Esophagus mucosa (tissue), 1 donor: ENCODE measurements at regions not wholly inside any gene's neighbourhood (a gene's known extent, or its start where the extent isn't known, plus 50 kb on each side); places are given as distances from the start of the nearest gene placed in this dataset.
"Not testable (repeated sequence)": the region's sequence is repeated elsewhere in the genome, so short reads cannot be mapped to it uniquely, and the experiment has no call there.

Experiments
- ATAC-seq: fragments of 200-7000 bp; cut with Tn5 transposase; one replicate; pipeline ENCODE4 v1.9.1; 2020
- donor health status: DM: yes; HTN: yes; CAD: no.

DNA sequence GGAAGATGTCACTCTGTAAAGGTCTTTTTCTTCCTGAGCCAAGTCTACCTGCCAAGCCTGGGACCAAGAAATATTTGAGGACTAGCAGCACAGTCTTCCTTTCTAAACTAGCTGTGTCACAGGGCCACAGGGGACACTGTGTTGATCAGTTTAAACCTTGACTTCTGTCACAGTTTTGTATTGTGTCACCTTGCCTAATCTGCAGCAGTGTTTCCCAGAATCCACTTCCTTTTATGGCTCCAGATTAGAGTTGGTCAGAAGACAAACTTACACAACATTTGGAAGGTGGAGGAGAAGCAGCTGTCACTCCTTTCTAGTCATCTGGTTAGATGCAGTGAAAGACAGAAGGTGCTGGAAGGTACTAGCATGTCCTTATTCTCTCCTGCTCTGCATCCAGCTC, 143.1 kb upstream of the BCOR start:
- no peak for ATAC-seq

DNA sequence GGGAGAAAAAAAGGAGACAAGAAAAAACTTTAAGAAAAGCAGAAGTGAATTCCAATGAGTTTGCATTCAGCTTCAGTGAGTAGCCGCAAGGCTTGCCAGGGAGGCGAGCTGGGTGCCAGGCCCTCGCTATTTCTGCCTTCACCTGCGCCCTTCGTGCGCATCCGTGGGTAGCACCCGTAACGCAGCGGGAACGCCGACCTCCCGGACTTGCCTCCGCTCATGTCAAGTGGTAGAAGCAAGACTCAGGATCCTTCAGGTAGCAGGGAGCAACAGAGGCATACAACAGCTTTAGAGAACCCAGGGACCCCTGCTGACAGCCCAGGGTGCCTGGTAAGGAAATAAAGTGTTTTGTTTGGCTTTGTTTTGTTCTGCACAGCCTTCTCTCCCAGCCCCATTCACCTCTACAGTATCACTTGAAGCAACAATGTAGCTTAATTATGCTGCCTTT, 140.0 kb upstream of the BCOR start:
- ATAC-seq = no peak

- ATAC-seq = no peak
Observed at GRCh38 chrX:40230646-40231045, 132.9 kb upstream of the BCOR start.

DNA sequence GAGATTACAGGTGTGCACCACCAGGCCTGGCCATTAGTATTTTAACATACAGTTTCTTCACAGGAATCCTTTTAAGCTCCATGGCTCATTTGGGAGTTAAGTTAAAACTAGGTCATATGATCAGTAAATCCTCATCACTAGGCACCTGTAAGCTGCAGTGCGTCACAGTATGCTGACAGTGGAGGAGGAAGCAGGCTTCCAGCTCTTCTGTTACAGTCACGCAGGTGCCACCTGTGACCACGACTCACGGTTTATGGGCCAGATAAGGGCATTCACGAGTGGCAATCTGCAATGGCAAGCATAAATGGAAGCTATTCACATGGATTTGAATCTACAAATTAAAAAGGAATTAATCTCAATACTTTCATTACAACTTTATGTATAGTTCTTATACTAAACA, 129.4 kb upstream of the BCOR start:
- peak; percentile 70 for ATAC-seq

- no peak for ATAC-seq
Observed at GRCh38 chrX:40224658-40225057, 126.9 kb upstream of the BCOR start.

DNA sequence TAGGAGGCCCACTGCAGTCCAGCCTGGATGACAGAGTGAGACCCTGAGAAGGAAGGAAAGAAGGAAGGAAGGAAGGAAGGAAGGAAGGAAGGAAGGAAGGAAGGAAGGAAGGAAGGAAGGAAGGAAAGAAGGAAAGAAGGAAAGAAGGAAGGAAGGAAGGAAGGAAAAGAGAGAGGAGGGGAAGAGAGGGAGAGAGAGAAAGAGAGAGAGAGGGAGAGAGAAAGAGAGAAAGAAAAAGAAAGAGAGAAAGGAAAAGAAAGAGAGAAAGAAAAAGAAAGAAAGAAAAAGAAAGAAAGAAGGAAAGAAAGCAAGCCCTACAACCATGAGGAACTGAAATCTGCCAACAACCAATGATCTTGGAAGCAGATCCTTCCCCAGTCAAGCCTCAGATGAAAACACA, 124.9 kb upstream of the BCOR start:
- ATAC-seq = not testable (repeated sequence)

DNA sequence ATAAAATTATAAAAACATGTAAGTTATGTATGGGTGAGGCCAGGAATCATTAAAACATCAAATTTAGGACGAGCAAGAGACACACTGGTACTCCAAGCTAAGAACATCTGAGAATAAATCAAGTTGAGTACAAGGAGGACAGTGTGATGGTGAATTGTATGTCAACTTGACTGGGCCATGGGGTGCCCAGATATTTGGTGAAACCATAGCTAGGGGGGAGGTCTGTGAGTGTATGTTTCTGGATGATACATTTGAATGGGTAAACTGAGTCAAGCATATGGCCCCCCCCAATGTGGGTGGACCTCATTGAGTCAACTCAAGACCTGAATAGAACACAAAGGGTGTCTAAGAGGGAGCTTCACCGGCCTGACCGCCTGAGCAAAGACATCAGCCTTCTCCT, 115.3 kb upstream of the BCOR start:
- ATAC-seq = no peak

DNA sequence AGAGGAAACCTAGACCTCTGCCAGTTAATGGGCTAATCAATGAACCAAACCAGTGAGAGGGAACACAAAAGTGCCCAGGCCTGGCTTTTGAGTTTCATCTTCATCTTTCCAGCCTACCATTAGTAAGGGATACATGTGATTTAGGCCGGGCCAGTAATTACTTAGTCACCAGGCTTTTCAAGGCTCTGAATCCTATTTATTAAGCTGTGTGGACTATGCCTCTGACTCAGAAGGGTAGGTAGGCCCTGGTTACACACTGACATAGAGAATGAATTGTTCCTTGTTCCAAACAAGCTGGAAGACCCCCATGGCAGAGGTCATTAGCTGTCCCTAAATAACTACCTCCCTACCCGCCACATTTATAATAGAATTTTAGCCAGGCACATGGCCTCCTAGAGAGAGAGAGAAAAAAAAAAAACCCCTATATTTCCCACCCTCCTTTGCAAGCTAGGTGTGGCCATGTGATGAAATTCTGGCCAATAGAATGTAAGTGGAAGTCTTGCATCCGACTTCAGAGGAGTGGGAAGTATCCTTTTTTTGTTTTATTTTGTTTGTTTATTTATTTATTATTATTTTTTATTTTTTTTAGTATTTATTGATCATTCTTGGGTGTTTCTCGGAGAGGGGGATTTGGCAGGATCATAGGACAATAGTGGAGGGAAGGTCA, 112.3 kb upstream of the BCOR start:
- ATAC-seq = peak; percentile 87

DNA sequence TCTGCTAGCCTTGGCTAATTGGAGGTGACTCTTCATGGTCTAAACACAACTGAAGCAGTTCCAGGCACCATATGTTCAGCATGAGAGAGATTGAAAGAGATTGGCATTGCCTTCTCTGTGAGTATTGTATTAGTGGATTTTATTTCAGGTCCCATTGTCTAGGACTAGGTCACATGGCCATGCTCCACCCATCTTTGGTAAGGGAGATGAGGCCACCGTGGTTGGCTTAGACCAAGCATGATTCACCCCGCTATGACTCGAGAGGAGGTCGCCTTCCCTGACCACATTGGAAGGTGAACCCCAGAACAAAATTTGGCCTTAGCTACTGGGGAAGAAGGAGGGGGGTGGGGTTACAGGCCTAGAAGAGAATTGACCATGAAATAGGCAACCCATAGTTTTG, 109.9 kb upstream of the BCOR start:
- ATAC-seq = peak; percentile 68

GRCh38 chrX:40205471-40205870, 107.7 kb upstream of the BCOR start:
- peak; percentile 33 for ATAC-seq

DNA sequence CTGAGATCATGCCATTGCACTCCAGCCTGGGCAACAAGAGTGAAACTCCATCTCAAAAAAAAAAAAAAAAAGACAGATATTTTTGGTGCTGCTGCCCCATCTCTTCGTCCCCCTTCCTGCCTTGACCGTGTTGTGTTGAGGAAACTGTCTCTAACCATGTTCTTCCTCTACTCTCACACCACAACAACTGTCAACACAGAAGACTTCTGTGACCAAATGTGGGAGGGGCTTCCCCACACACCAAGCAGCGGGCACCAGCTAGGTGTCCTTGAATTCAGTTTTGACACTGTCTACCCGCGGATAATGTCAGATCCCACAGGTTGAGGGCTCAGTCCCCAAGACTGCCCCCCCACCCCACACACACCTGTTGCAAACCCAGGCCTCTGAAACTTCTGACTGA, 104.7 kb upstream of the BCOR start:
- no peak for ATAC-seq

- peak; percentile 38 for ATAC-seq
Observed at GRCh38 chrX:40201329-40201885, 103.6 kb upstream of the BCOR start.

DNA sequence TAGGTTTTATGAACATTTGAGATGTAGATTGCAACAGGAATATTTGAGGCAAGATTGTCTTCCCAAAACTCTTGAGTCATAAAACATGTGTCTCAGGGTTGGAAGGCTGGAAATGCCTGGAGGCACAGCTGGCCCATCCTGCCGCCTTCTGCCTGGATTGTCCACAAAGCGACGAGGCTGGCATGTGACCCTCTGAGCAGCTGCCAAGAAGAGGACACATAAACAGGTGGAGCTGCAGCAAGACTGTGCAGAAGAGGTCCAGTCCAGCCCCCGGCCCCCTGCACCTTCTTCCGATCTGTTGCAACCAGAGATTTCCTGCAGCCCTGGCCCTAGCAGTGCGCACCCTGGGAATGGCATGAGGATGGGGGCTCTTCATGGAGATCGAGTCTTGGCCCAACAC, 101.9 kb upstream of the BCOR start:
- no peak for ATAC-seq

DNA sequence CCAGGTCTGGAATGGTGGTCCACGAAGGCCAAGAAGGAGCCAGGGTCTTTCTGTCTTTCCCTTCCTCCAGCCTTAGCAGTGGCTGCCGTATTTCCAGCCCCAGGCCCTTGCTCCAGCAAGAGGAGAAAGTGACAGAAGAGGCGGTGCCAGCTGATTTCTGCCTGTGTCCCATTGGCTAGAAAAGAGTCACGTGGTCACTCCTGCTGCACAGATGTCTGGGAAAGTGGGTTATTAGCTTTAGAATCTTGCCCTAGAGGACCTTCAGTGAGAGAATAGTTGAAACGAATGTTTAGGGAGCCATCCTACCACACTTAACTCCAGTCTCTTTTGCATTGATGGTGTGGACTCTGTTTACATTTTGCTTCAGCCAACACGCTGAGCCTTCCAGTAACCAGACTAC, 99.3 kb upstream of the BCOR start:
- ATAC-seq = no peak

GRCh38 chrX:40195368-40195767, 97.6 kb upstream of the BCOR start:
- ATAC-seq = no peak

GRCh38 chrX:40192196-40192595, 94.4 kb upstream of the BCOR start:
- ATAC-seq = no peak

DNA sequence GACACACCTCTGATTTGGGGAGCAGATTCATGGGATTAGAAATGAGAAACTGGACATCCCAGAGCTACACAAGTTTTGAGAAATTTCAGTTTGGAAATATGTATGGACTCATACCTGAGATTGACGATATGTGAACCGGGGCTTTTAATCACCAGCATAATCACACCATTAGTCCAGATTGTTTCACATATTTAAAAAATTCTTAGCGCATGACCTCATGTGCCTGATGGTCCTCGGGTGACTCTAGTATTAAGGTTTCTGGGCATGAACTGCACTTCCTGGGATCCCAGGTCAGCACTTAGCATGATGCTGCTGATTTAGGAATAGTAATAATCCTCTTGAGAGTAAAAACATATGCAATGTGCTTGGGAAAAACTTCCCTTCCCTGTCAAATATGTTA, 91.9 kb upstream of the BCOR start:
- ATAC-seq = no peak

DNA sequence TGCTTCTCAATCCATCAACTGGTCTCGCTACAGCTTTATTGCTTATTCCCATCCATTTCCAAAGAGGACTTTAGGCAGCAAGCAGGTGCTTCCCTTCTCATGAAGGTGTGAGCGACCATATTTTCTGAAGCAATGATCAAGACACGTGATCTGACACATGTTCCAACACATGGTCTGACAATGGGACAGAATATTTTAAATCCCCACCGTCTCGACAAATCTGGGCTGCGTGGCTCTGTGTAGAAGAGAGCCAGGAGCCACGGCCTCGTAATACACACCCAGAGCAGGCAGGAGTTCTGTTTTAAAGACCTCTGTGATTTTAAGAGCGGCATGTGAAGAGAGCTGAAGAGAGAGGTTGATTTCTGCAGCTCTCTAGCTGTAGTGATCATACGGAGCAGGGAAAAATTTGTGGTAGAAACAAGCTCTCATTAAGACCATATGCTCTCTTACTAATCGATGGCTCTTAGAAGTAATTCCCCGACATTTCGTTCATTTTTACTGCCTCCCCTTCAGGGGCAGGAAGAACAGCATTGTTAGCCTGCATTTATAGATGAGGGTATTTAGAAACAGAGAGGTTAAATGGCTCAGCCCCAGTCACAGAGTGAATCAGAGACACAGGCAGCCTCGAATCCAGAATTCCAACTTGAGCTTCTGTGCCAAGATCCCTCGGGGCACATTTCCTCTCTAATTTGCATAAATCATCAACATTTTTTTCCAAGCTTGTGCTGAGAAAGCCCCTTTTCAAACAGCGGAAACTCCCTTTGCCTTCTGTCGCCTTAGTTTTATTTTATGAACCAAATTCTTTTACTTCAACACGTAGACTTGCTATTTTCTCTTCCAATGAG, 91.0 kb upstream of the BCOR start:
- ATAC-seq = no peak

GRCh38 chrX:40184968-40185367, 87.2 kb upstream of the BCOR start:
- no peak for ATAC-seq

DNA sequence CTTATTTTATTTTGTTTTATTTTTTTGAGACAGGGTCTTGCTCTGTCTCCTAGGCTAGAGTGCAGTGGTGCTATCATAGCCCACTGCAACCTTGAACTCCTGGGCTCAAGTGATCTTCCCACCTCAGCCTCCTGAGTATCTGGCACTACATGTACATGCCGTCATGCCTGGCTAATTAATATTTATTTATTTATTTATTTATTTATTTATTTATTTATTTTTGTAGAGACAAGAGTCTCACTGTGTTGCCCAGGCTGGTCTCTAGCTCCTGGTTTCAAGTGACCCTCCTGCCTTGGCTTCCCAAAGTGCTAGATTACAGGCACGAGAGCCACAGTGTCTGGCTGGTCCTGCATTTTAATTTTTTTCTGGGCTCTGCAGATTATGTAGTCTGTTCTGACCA, 84.9 kb upstream of the BCOR start:
- no peak for ATAC-seq

DNA sequence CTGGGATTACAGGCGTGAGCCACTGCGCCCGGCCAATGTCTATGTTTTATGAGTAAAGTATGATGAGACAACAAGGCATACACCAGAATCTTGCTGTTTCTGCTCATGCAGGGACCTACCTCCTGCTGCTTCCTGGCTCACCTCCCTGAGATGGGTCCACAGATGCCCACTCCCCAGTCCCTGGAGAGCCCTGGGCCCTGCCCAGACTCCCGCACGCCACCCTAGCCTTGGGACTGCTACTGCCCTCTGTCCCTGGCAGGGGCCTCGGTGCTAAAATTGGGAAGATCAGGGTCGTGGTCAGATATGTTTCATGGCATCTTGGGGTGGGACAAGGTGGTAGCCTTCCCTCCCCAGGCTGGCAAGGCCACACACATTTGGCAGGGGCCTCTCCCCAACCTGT, 84.3 kb upstream of the BCOR start:
- no peak for ATAC-seq

GRCh38 chrX:40179283-40179682, 81.5 kb upstream of the BCOR start:
- no peak for ATAC-seq

DNA sequence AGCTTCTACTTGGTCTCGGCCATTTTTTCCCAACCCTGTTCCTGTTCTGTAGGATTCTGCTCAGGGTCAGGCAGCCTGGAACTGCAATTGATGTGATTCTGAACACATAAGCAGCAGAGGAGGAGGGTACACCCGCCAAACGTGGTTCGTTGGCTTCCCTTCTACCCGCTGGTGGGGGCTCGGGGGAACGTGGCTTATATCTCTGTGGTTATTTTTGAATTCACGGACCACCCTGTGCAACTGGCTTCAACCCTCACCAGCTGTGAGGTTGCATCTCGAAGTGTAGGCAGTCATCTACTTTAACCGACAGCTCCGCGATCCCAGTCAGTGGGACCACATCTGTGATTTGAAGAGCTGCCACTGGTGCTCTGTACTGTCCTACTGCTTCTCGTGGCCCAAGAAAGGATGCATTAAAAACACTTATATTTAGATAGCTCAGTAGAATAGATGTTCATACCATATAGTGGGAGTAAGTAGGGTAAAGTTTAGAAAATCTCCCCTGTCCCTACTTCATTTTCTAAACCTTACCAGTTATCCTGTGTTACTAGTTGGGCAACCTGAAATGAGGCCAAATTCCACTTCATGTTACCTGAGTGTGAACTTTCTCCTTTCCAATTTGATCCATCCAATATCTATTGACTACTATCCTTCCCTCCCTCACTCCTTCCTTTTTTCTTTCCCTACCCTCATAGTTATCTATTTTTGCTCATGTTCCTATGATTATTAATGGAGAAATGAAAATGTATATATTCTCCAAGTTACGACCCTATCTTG, 80.4 kb upstream of the BCOR start:
- no peak for ATAC-seq
